Gastroesophageal sphincter (tissue), 3 donors: ENCODE measurements at regions not wholly inside any gene's neighbourhood (a gene's known extent, or its start where the extent isn't known, plus 50 kb on each side); places are given as distances from the start of the nearest gene placed in this dataset.

ENCODE experiments used
- EP300 ChIP-seq: sonication (generic); formaldehyde crosslinking; IDR thresholded peaks from one replicate; pipeline ENCODE4 v1.6.1; 2017; ENCODE audit warnings: antibody characterized with exemption, mild to moderate bottlenecking
- POLR2A ChIP-seq, 2 donors: fragments of 450-650 bp; IDR thresholded peaks; one replicate each; pipeline ENCODE4 v1.6.1; 2017; ENCODE audit warnings: antibody characterized with exemption in 2 of 2, mild to moderate bottlenecking in 2 of 2, moderate library complexity in 1 of 2
- TF ChIP-seq, protein P1 (sequence below), 4 experiments: fragments of 200-600 bp in 2 of 4; fragments of 450-650 bp in 2 of 4; sonication (generic) in 1 of 4; IDR thresholded peaks; one replicate each; pipeline ENCODE4 v1.5.1; 2017 to 2019; ENCODE audit warnings: antibody characterized with exemption in 4 of 4, mild to moderate bottlenecking in 2 of 4, moderate library complexity in 2 of 4

GRCh38 chr4:79044141-79044659, 105.0 kb upstream of the PAQR3 start:
- TF ChIP-seq, protein P1, sequence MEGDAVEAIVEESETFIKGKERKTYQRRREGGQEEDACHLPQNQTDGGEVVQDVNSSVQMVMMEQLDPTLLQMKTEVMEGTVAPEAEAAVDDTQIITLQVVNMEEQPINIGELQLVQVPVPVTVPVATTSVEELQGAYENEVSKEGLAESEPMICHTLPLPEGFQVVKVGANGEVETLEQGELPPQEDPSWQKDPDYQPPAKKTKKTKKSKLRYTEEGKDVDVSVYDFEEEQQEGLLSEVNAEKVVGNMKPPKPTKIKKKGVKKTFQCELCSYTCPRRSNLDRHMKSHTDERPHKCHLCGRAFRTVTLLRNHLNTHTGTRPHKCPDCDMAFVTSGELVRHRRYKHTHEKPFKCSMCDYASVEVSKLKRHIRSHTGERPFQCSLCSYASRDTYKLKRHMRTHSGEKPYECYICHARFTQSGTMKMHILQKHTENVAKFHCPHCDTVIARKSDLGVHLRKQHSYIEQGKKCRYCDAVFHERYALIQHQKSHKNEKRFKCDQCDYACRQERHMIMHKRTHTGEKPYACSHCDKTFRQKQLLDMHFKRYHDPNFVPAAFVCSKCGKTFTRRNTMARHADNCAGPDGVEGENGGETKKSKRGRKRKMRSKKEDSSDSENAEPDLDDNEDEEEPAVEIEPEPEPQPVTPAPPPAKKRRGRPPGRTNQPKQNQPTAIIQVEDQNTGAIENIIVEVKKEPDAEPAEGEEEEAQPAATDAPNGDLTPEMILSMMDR (IDR thresholded peaks at IDR 0.05), result no peak
- no peak for TF ChIP-seq EP300
- no peak for TF ChIP-seq POLR2A (IDR thresholded peaks at IDR 0.05)
